ENCODE measurements at regions not wholly inside any gene's neighbourhood (a gene's known extent, or its start where the extent isn't known, plus 50 kb on each side); places are given as distances from the start of the nearest gene placed in this dataset.

- H3K36me3 ChIP-seq (ENCODE audit: control insufficient read depth in 1 of 2, insufficient read depth in 2 of 2, low read depth in 1 of 2, low read length in 2 of 2) = no peaks in the 10 kb centered on the region
- no peak overlapping the region for H4K8ac ChIP-seq (ENCODE audit: low read length)
- no peak overlapping the region for H3K4ac ChIP-seq (ENCODE audit: low read depth in 1 of 2, low read length in 2 of 2)
- H2BK5ac ChIP-seq (ENCODE audit: low read depth, low read length, poor library complexity, severe bottlenecking) = no peak overlapping the region
- no peak overlapping the region for H2BK12ac ChIP-seq (ENCODE audit: low read length in 2 of 2)
- H3K9ac ChIP-seq (ENCODE audit: low read length) = no peak overlapping the region
- H2AK5ac ChIP-seq (ENCODE audit: low read length, severe bottlenecking) = no peak overlapping the region
- H3K27ac ChIP-seq (ENCODE audit: low read length, poor library complexity, severe bottlenecking) = no peak overlapping the region
- H3K23ac ChIP-seq (ENCODE audit: low read length in 2 of 2) = no peak overlapping the region
- no peak overlapping the region for H2BK15ac ChIP-seq (ENCODE audit: low read depth, poor library complexity, severe bottlenecking)
- no peak overlapping the region for H3K4me2 ChIP-seq (ENCODE audit: low read length, poor library complexity, severe bottlenecking)
- no peak for DNase-seq
- H2BK120ac ChIP-seq (ENCODE audit: low read depth, low read length) = no peak overlapping the region
- H3K4me3 ChIP-seq (ENCODE audit: insufficient read depth in 1 of 2, low read depth in 1 of 2, low read length in 2 of 2) = no peak overlapping the region
- no peak overlapping the region for H3K14ac ChIP-seq (ENCODE audit: low read length in 2 of 2)
- no peaks in the 10 kb centered on the region for H3K4me1 ChIP-seq (ENCODE audit: control insufficient read depth, insufficient read depth, low read depth, low read length)
- H3K9me3 ChIP-seq (ENCODE audit: control insufficient read depth, low read length) = no peaks in the 10 kb centered on the region
- H3K27me3 ChIP-seq (ENCODE audit: control insufficient read depth in 1 of 2, insufficient read depth in 1 of 2, low read length in 2 of 2) = no peaks in the 10 kb centered on the region
- H4K91ac ChIP-seq (ENCODE audit: low read length) = no peak overlapping the region
- WGBS = no CpG with 5 or more reads among the region's 1 CpG
- no peaks in the 10 kb centered on the region for H3K79me1 ChIP-seq (replicated peaks; ENCODE audit: low read length, poor library complexity, severe bottlenecking)
- H2AFZ ChIP-seq (ENCODE audit: low read depth, low read length) = no peak overlapping the region
- H3K18ac ChIP-seq (ENCODE audit: low read depth in 1 of 2, low read length in 2 of 2) = no peak overlapping the region
These were observed 423.5 kb downstream of the TUSC7 start for GRCh38 chr3:117133066-117133465.

- DNase-seq = no peak
- Histone ChIP-seq H3K23ac (ENCODE audit: low read length in 2 of 2) (no peak overlapping the region), H2BK15ac (ENCODE audit: low read depth, poor library complexity, severe bottlenecking) (no peak overlapping the region), H3K79me1 (replicated peaks; ENCODE audit: low read length, poor library complexity, severe bottlenecking) (no peaks in the 10 kb centered on the region), H2AK5ac (ENCODE audit: low read length, severe bottlenecking) (no peak overlapping the region), H4K91ac (ENCODE audit: low read length) (no peak overlapping the region), H2BK12ac (ENCODE audit: low read length in 2 of 2) (no peak overlapping the region), H4K8ac (ENCODE audit: low read length) (no peak overlapping the region), H2BK120ac (ENCODE audit: low read depth, low read length) (no peak overlapping the region), H3K27ac (ENCODE audit: low read length, poor library complexity, severe bottlenecking) (no peak overlapping the region), H3K4me1 (ENCODE audit: control insufficient read depth, insufficient read depth, low read depth, low read length) (no peaks in the 10 kb centered on the region), H3K18ac (ENCODE audit: low read depth in 1 of 2, low read length in 2 of 2) (no peak overlapping the region), H2AFZ (ENCODE audit: low read depth, low read length) (no peak overlapping the region), H3K9me3 (ENCODE audit: control insufficient read depth, low read length) (no peaks in the 10 kb centered on the region), H3K14ac (ENCODE audit: low read length in 2 of 2) (no peak overlapping the region), H3K4ac (ENCODE audit: low read depth in 1 of 2, low read length in 2 of 2) (no peak overlapping the region), H3K36me3 (ENCODE audit: control insufficient read depth in 1 of 2, insufficient read depth in 2 of 2, low read depth in 1 of 2, low read length in 2 of 2) (no peaks in the 10 kb centered on the region), H3K9ac (ENCODE audit: low read length) (no peak overlapping the region), H3K4me2 (ENCODE audit: low read length, poor library complexity, severe bottlenecking) (no peak overlapping the region), H3K4me3 (ENCODE audit: insufficient read depth in 1 of 2, low read depth in 1 of 2, low read length in 2 of 2) (no peak overlapping the region), H2BK5ac (ENCODE audit: low read depth, low read length, poor library complexity, severe bottlenecking) (no peak overlapping the region), H3K27me3 (ENCODE audit: control insufficient read depth in 1 of 2, insufficient read depth in 1 of 2, low read length in 2 of 2) (no peaks in the 10 kb centered on the region)
These were observed 425.6 kb downstream of the TUSC7 start for GRCh38 chr3:117135207-117135606.

- WGBS = 100% methylated on average over 1 of the region's 1 CpG
- H3K14ac ChIP-seq (ENCODE audit: low read length in 2 of 2) = no peak overlapping the region
- no peak overlapping the region for H4K8ac ChIP-seq (ENCODE audit: low read length)
- H3K4me2 ChIP-seq (ENCODE audit: low read length, poor library complexity, severe bottlenecking) = no peak overlapping the region
- no peak overlapping the region for H3K18ac ChIP-seq (ENCODE audit: low read depth in 1 of 2, low read length in 2 of 2)
- no peak overlapping the region for H2BK12ac ChIP-seq (ENCODE audit: low read length in 2 of 2)
- H3K27me3 ChIP-seq (ENCODE audit: control insufficient read depth in 1 of 2, insufficient read depth in 1 of 2, low read length in 2 of 2) = no peaks in the 10 kb centered on the region
- H3K9me3 ChIP-seq (ENCODE audit: control insufficient read depth, low read length) = no peaks in the 10 kb centered on the region
- H3K9ac ChIP-seq (ENCODE audit: low read length) = no peak overlapping the region
- DNase-seq = no peak
- H2BK120ac ChIP-seq (ENCODE audit: low read depth, low read length) = no peak overlapping the region
- H3K27ac ChIP-seq (ENCODE audit: low read length, poor library complexity, severe bottlenecking) = no peak overlapping the region
- no peak overlapping the region for H3K4me3 ChIP-seq (ENCODE audit: insufficient read depth in 1 of 2, low read depth in 1 of 2, low read length in 2 of 2)
- no peak overlapping the region for H3K4ac ChIP-seq (ENCODE audit: low read depth in 1 of 2, low read length in 2 of 2)
- no peak overlapping the region for H4K91ac ChIP-seq (ENCODE audit: low read length)
- H3K79me1 ChIP-seq (replicated peaks; ENCODE audit: low read length, poor library complexity, severe bottlenecking) = no peaks in the 10 kb centered on the region
- H2AK5ac ChIP-seq (ENCODE audit: low read length, severe bottlenecking) = no peak overlapping the region
- H3K23ac ChIP-seq (ENCODE audit: low read length in 2 of 2) = no peak overlapping the region
- no peaks in the 10 kb centered on the region for H3K36me3 ChIP-seq (ENCODE audit: control insufficient read depth in 1 of 2, insufficient read depth in 2 of 2, low read depth in 1 of 2, low read length in 2 of 2)
- no peak overlapping the region for H2BK15ac ChIP-seq (ENCODE audit: low read depth, poor library complexity, severe bottlenecking)
- H2AFZ ChIP-seq (ENCODE audit: low read depth, low read length) = no peak overlapping the region
- no peaks in the 10 kb centered on the region for H3K4me1 ChIP-seq (ENCODE audit: control insufficient read depth, insufficient read depth, low read depth, low read length)
- no peak overlapping the region for H2BK5ac ChIP-seq (ENCODE audit: low read depth, low read length, poor library complexity, severe bottlenecking)
These were observed 426.4 kb downstream of the TUSC7 start for GRCh38 chr3:117136003-117136402.

GRCh38 chr3:117137065-117137464 lies 427.5 kb downstream of the TUSC7 start:
- no peaks in the 10 kb centered on the region for H3K9me3 ChIP-seq (ENCODE audit: control insufficient read depth, low read length)
- no peak for DNase-seq
- no peak overlapping the region for H3K4me3 ChIP-seq (ENCODE audit: insufficient read depth in 1 of 2, low read depth in 1 of 2, low read length in 2 of 2)
- no peak overlapping the region for H4K8ac ChIP-seq (ENCODE audit: low read length)
- no peak overlapping the region for H2BK5ac ChIP-seq (ENCODE audit: low read depth, low read length, poor library complexity, severe bottlenecking)
- no peak overlapping the region for H2AK5ac ChIP-seq (ENCODE audit: low read length, severe bottlenecking)
- H2BK12ac ChIP-seq (ENCODE audit: low read length in 2 of 2) = no peak overlapping the region
- H2AFZ ChIP-seq (ENCODE audit: low read depth, low read length) = no peak overlapping the region
- H3K4me2 ChIP-seq (ENCODE audit: low read length, poor library complexity, severe bottlenecking) = no peak overlapping the region
- no peak overlapping the region for H3K23ac ChIP-seq (ENCODE audit: low read length in 2 of 2)
- H3K27ac ChIP-seq (ENCODE audit: low read length, poor library complexity, severe bottlenecking) = no peak overlapping the region
- 95% methylated on average over 1 of the region's 1 CpG for WGBS
- H3K79me1 ChIP-seq (replicated peaks; ENCODE audit: low read length, poor library complexity, severe bottlenecking) = no peaks in the 10 kb centered on the region
- no peak overlapping the region for H3K4ac ChIP-seq (ENCODE audit: low read depth in 1 of 2, low read length in 2 of 2)
- H3K36me3 ChIP-seq (ENCODE audit: control insufficient read depth in 1 of 2, insufficient read depth in 2 of 2, low read depth in 1 of 2, low read length in 2 of 2) = no peaks in the 10 kb centered on the region
- H4K91ac ChIP-seq (ENCODE audit: low read length) = no peak overlapping the region
- no peak overlapping the region for H3K14ac ChIP-seq (ENCODE audit: low read length in 2 of 2)
- H3K18ac ChIP-seq (ENCODE audit: low read depth in 1 of 2, low read length in 2 of 2) = no peak overlapping the region
- no peaks in the 10 kb centered on the region for H3K4me1 ChIP-seq (ENCODE audit: control insufficient read depth, insufficient read depth, low read depth, low read length)
- no peak overlapping the region for H2BK15ac ChIP-seq (ENCODE audit: low read depth, poor library complexity, severe bottlenecking)
- H3K9ac ChIP-seq (ENCODE audit: low read length) = no peak overlapping the region
- H3K27me3 ChIP-seq (ENCODE audit: control insufficient read depth in 1 of 2, insufficient read depth in 1 of 2, low read length in 2 of 2) = no peaks in the 10 kb centered on the region
- no peak overlapping the region for H2BK120ac ChIP-seq (ENCODE audit: low read depth, low read length)

Measured in mesenchymal stem cell (in vitro differentiated cells and primary cell).